ENCODE measurements at regions not wholly inside any gene's neighbourhood (a gene's known extent, or its start where the extent isn't known, plus 50 kb on each side); places are given as distances from the start of the nearest gene placed in this dataset.

DNA sequence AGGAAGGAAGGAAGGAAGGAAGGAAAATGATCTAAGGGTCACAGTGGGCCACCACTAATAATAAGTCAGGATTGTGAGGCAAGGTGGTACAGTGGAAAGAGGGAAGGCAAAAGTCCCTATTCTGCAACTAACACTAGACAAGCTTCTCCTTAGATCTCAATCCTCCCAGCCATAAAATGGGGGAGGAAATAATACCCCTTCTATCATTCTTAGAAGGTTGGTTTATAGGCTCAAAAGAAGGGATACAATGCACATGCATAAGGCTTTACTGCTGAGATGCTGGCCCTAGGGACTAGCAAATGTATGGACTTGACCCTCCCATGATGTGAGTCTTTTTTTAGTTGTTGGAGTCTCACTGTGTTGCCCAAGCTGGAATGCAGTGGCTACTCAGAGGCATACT is 167.7 kb upstream of the ZNF507 start:
- TF ChIP-seq, protein P1, sequence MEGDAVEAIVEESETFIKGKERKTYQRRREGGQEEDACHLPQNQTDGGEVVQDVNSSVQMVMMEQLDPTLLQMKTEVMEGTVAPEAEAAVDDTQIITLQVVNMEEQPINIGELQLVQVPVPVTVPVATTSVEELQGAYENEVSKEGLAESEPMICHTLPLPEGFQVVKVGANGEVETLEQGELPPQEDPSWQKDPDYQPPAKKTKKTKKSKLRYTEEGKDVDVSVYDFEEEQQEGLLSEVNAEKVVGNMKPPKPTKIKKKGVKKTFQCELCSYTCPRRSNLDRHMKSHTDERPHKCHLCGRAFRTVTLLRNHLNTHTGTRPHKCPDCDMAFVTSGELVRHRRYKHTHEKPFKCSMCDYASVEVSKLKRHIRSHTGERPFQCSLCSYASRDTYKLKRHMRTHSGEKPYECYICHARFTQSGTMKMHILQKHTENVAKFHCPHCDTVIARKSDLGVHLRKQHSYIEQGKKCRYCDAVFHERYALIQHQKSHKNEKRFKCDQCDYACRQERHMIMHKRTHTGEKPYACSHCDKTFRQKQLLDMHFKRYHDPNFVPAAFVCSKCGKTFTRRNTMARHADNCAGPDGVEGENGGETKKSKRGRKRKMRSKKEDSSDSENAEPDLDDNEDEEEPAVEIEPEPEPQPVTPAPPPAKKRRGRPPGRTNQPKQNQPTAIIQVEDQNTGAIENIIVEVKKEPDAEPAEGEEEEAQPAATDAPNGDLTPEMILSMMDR (IDR thresholded peaks at IDR 0.05): no peak
- no peak for TF ChIP-seq POLR2AphosphoS5 (IDR thresholded peaks at IDR 0.05; ENCODE audit: insufficient read depth in 1 of 2, low read depth in 1 of 2)
